Keratinocyte (primary cell): ENCODE measurements at regions not wholly inside any gene's neighbourhood (a gene's known extent, or its start where the extent isn't known, plus 50 kb on each side); places are given as distances from the start of the nearest gene placed in this dataset.

Experiments used
- DNase-seq: peaks from one replicate; pipeline ENCODE4 v3.0.0-alpha.2; 2011; ENCODE audit warnings: low read depth, missing footprints, low spot score
- FAIRE-seq: peaks from 2 replicates; lab custom pipeline; 2011; peaks lifted over from hg19 to GRCh38; lab: Jason Lieb, UNC
- H2AFZ ChIP-seq: 2 replicates; pipeline ENCODE4 v1.6.0; 2012; ENCODE audit warnings: low read length, control low read depth, inconsistent platforms; ENCODE audit not compliant: control insufficient read depth
- H3K27ac ChIP-seq: 2 replicates; pipeline ENCODE4 v1.5.1; 2011; ENCODE audit warnings: low read length; ENCODE audit not compliant: control insufficient read depth, insufficient read depth
- H3K27me3 ChIP-seq: 3 replicates; pipeline ENCODE4 v1.6.0; 2011; ENCODE audit warnings: low read length; ENCODE audit not compliant: control insufficient read depth, insufficient read depth; ENCODE audit errors: extremely low read depth
- H3K36me3 ChIP-seq, 2 experiments: 2 replicates in 1 of 2; 3 replicates in 1 of 2; pipeline ENCODE4 v1.5.1; 2011; ENCODE audit warnings: low read length in 2 of 2, mild to moderate bottlenecking in 1 of 2; ENCODE audit not compliant: control insufficient read depth in 2 of 2, insufficient read depth in 2 of 2; ENCODE audit errors: extremely low read depth in 1 of 2
- H3K4me1 ChIP-seq: 3 replicates; pipeline ENCODE4 v1.5.1; 2011; ENCODE audit warnings: low read length; ENCODE audit not compliant: control insufficient read depth, insufficient read depth; ENCODE audit errors: extremely low read depth
- H3K4me2 ChIP-seq: 3 replicates; pipeline ENCODE4 v1.6.0; 2011; ENCODE audit warnings: low read depth, low read length; ENCODE audit not compliant: control insufficient read depth, insufficient read depth; ENCODE audit errors: extremely low read depth
- H3K4me3 ChIP-seq, 3 experiments: fragments of 200-600 bp in 1 of 3; sonication (generic) in 1 of 3; 2 replicates in 2 of 3; 3 replicates in 1 of 3; pipeline ENCODE4 v1.5.1; 2011 to 2016; ENCODE audit warnings: low read length in 3 of 3, mild to moderate bottlenecking in 3 of 3, control low read depth in 2 of 3, inconsistent platforms in 1 of 3, low read depth in 1 of 3, mixed read lengths in 1 of 3, mixed run types in 1 of 3, moderate library complexity in 1 of 3; ENCODE audit not compliant: control insufficient read depth in 2 of 3, insufficient read depth in 2 of 3; ENCODE audit errors: extremely low read depth in 1 of 3
- H3K79me2 ChIP-seq: 2 replicates; pipeline ENCODE4 v1.6.0; 2012; ENCODE audit warnings: low read length; ENCODE audit not compliant: control insufficient read depth, insufficient read depth
- H3K9ac ChIP-seq: 3 replicates; pipeline ENCODE4 v1.6.0; 2011; ENCODE audit warnings: low read length; ENCODE audit not compliant: control insufficient read depth, insufficient read depth; ENCODE audit errors: extremely low read depth
- H3K9me1 ChIP-seq: 3 replicates; pipeline ENCODE4 v1.6.0; 2011; ENCODE audit warnings: low read length; ENCODE audit not compliant: control insufficient read depth, insufficient read depth; ENCODE audit errors: extremely low read depth
- H3K9me3 ChIP-seq: 2 replicates; pipeline ENCODE4 v1.5.1; 2012; ENCODE audit warnings: low read depth, low read length; ENCODE audit not compliant: control insufficient read depth
- H4K20me1 ChIP-seq: 3 replicates; pipeline ENCODE4 v1.6.0; 2011; ENCODE audit warnings: low read length; ENCODE audit not compliant: control insufficient read depth, insufficient read depth; ENCODE audit errors: extremely low read depth
- CTCF ChIP-seq, 3 experiments: IDR thresholded peaks in 1 of 3; conservative IDR thresholded peaks in 1 of 3; optimal IDR thresholded peaks in 1 of 3; 2 replicates in 2 of 3; 3 replicates in 1 of 3; pipeline versions ENCODE3 to v1.5.1; 2011; ENCODE audit warnings: low read length in 3 of 3, mild to moderate bottlenecking in 3 of 3, moderate library complexity in 2 of 3, control low read depth in 1 of 3, inconsistent platforms in 1 of 3; ENCODE audit not compliant: insufficient read depth in 2 of 3; ENCODE audit errors: extremely low read depth in 1 of 3
- EZH2 ChIP-seq: IDR thresholded peaks from one replicate; pipeline ENCODE4 v1.6.1; 2012; ENCODE audit warnings: inconsistent platforms, mild to moderate bottlenecking, low read length, moderate library complexity
- dilution Hi-C: fragments of 300-500 bp; cut with MboI; formaldehyde crosslinking; loops from one replicate; pipeline ENCODE4 v1.7.0; 2020; ENCODE audit warnings: low sequenced_read_pairs; ENCODE audit not compliant: extremely low pct_ligation_motif_present

- dilution Hi-C loops: no loop called here
- no peaks in the 10 kb centered on the region for H3K4me1 ChIP-seq
- H3K9me3 ChIP-seq: no peaks in the 10 kb centered on the region
- H3K4me2 ChIP-seq: no peak overlapping the region
- no peak overlapping the region for H3K27ac ChIP-seq
- no peak overlapping the region for H3K9ac ChIP-seq
- FAIRE-seq (no peak), DNase-seq (no peak)
- no peaks in the 10 kb centered on the region for H3K9me1 ChIP-seq
- no peak overlapping the region for H3K4me3 ChIP-seq
- H3K27me3 ChIP-seq: no peaks in the 10 kb centered on the region
- H2AFZ ChIP-seq: no peak overlapping the region
- no peaks in the 10 kb centered on the region for H4K20me1 ChIP-seq
- H3K36me3 ChIP-seq: no peaks in the 10 kb centered on the region
- no peak for TF ChIP-seq CTCF (optimal IDR thresholded peaks at IDR 0.05 in 1 of 3, IDR thresholded peaks at IDR 0.05 in 1 of 3, conservative IDR thresholded peaks at IDR 0.05 in 1 of 3; ENCODE audit: extremely low read depth in 1 of 3, insufficient read depth in 2 of 3, low read length in 3 of 3)
- no peak for TF ChIP-seq EZH2
- H3K79me2 ChIP-seq: no peaks in the 10 kb centered on the region
Measured at GRCh38 chr2:65765376-65765775, 333.0 kb upstream of the SPRED2 start.

- no peaks in the 10 kb centered on the region for H3K4me1 ChIP-seq
- dilution Hi-C loops: no loop called here
- no peak for DNase-seq
Measured at GRCh38 chr2:65762068-65762467, 329.7 kb upstream of the SPRED2 start.

More at GRCh38 chr2:65762068-65762467, 329.7 kb upstream of the SPRED2 start:
- H3K4me2 ChIP-seq: no peak overlapping the region
- H3K36me3 ChIP-seq: no peaks in the 10 kb centered on the region
- H4K20me1 ChIP-seq: no peaks in the 10 kb centered on the region
- no peak overlapping the region for H3K9ac ChIP-seq
- FAIRE-seq: no peak
- no peaks in the 10 kb centered on the region for H3K79me2 ChIP-seq
- no peak overlapping the region for H3K27ac ChIP-seq
- TF ChIP-seq EZH2 (no peak), CTCF (optimal IDR thresholded peaks at IDR 0.05 in 1 of 3, IDR thresholded peaks at IDR 0.05 in 1 of 3, conservative IDR thresholded peaks at IDR 0.05 in 1 of 3; ENCODE audit: extremely low read depth in 1 of 3, insufficient read depth in 2 of 3, low read length in 3 of 3) (no peak)
- no peaks in the 10 kb centered on the region for H3K9me3 ChIP-seq
- H3K27me3 ChIP-seq: no peaks in the 10 kb centered on the region
- no peak overlapping the region for H3K4me3 ChIP-seq
- no peaks in the 10 kb centered on the region for H3K9me1 ChIP-seq
- H2AFZ ChIP-seq: no peak overlapping the region
